AG20443 (cell line): ENCODE measurements at regions not wholly inside any gene's neighbourhood (a gene's known extent, or its start where the extent isn't known, plus 50 kb on each side); places are given as distances from the start of the nearest gene placed in this dataset.
"Not testable (repeated sequence)": the region's sequence is repeated elsewhere in the genome, so short reads cannot be mapped to it uniquely, and the experiment has no call there.

Source experiments
- DNase-seq: peaks from one replicate; pipeline ENCODE4 v3.0.0; 2012; ENCODE audit warnings: low spot score, mixed read lengths

- DNase-seq = no peak
Observed at GRCh38 chrX:39475372-39475771, 622.4 kb downstream of the BCOR start.

GRCh38 chrX:39476604-39477021, 621.1 kb downstream of the BCOR start:
- DNase-seq = peak; percentile 11

DNA sequence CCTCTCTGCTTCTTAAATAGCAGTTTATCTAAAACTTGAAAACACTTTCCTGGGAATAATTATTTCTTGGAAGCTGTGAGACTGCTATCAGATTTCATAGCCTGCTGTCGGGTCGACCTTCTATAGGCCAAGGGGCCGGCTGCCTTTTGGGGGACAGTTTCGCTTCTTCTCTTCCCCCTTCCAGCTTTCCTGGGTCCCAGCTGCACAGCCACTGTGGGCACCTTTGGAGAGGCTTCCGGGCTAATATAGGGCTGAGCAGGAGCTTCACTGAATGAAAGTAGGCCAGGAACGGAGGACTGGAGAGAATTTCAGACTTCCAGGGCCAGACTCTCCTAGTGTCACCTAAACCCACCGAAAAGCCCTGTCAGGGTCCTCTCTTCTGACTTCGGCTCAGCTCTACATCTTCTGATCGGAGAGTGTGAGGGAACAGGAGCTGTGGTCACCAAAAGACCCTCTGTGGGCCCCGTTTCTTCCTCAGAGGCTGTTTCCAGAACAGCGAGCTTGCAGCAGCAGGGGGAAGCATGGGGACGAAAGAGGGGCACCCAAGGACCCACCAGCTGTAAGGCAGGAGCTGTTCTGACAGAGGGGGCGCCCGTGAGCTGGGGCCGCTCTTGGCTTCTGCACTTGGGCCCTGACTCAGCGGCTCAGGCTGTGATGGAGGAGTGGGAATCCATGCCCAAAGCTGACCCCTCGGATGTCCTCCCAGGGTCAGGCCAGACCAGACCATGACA, 620.6 kb downstream of the BCOR start:
- DNase-seq = no peak

DNA sequence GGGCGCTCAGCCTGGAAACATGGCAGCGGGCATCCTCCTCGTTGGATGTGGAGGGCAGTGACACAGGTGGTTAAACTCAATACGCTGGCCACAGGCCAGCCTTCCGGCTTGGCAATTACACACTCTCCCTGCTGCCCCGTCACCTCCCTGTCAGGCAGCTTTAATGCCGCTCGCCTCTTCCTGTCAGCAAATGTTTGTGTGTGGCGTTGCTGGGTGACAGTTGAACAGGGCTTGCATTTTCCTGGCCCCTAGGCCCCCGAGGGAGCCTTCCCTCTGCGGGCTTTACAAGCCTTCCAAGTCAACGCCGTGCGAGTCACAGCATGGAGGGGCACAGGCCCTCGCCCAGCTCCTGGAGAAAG, 620.0 kb downstream of the BCOR start:
- DNase-seq = no peak

DNA sequence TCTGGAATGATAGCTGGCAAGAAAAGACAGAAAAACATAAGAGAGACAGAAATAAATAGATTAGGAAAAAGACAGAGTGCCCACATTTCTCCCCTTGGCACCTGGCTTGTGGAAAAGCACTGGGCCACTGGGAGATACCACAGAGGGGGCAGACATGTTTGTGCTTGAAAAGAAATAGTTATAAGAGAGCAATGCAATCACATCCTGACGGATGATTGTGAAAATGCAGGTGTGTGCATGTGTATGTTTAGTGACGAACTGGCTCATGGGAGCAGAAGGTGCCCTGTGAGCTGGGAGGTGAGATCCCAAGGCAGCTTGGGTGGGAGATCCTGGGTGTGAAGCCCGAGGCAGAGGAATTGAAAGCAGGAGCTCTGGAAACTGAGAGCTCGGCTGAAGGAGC, 617.9 kb downstream of the BCOR start:
- no peak for DNase-seq

GRCh38 chrX:39480963-39481362, 616.8 kb downstream of the BCOR start:
- DNase-seq = no peak

DNA sequence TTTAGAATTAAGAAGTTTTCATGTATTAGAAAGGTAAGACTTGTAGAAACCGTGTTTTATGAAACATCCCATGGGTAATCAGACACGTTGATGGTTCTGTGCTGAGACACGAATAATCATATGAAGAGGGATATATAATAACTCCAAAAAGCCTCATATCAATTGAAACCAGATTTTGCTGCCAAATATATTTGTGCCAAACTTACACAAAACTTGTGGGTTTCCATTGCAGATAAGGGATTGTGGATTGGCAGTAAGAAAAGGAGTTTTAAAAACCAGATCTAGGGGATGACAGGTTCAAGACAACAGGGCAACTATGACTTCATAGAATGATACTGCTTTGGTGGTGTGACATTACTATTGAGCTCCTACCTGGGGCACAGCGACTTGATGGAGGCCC, 616.1 kb downstream of the BCOR start:
- no peak for DNase-seq

GRCh38 chrX:39484159-39485068, 613.3 kb downstream of the BCOR start:
- DNase-seq = no peak

DNA sequence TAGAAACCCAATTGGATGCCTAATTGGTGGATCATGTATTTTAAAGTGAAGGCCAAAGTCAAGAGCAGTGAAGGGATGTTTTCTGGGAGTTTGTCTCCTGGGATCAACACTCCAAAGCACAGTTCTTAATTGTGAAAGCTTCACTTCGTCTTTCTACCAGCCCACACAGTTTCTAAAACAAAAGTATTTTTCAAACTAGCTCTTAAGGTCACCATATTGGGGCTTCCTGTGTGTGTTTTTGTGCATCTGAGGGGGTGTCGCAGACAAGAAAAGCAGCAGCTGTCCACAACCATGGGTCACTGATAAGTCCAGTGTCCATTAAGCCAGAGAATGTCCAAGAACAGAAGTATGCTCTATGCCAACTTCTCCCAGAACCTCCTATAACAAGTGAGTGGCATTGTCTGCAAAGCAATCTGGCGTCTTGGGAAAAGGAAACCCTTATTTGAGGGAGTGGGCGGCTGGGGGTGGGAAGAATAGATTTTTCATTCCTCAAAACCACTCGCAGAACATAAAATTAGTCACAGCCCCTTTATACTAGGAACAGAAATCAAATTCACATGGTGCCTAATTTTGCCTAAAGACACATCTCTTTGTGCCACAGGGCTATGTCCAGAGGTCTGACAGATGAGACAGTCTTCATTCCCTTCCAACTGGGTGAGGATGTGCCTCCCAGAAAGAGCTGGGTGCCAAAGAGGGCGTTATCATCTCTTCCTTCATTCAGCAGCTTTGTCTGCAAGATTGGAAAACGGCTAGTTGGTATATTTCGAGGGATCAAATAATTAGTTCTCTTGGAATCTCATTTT, 610.4 kb downstream of the BCOR start:
- no peak for DNase-seq

GRCh38 chrX:39487969-39488330, 609.8 kb downstream of the BCOR start:
- no peak for DNase-seq

- DNase-seq = no peak
Observed at GRCh38 chrX:39491548-39492297, 606.0 kb downstream of the BCOR start.

DNA sequence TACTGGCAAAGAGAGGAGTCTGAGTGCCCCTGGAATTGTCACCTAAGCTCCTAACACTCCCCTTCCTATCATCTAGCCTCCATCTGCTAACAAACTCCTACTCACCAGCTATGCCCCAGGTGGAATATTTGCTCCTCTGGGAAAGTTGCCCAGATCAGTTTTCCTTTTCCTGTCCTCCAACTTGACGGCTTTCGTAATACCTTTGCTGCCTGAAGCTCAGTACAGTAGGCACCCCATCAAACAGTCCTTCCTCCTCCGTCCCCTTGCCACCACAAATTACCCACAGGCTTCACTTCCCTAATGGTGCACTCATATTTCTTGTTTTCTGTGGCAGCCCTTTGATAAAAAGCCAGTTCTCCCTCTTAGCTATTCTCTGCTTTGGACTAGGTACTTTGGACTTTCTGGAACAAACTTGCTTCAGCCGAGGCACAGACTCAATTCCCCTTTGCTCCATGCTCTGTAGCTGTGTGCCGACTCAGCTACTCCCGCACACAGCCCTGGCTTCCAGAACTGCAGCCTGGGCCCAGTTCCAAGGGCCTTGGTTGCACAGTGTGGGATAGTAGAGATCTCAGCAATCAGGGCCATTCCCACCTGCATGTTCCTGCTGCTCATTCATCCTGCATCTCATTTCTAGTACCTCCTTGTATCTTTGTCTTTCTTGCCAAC, 605.1 kb downstream of the BCOR start:
- no peak for DNase-seq

DNA sequence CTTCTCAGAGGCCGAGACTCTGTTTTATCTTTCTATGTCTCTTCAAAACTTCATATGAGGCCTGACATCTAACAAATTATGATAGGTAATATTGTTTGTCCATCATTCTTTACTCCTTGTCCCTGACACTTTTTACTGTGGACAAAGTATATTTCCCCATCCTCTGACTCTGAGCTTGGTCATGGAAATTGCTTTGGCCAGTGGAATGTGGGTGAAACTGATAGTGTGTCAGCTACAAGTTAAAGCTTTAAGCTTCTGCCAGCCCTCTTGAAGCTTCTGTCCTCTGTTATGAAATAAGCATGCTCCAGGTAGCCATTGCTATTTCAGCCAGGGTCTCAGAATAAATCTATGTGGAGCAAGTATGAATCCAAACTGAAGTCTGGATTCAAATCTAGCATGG, 604.6 kb downstream of the BCOR start:
- DNase-seq = no peak

GRCh38 chrX:39497117-39497516, 600.6 kb downstream of the BCOR start:
- DNase-seq = not testable (repeated sequence)

- DNase-seq = no peak
Observed at GRCh38 chrX:39497702-39498265, 600.0 kb downstream of the BCOR start.

- peak; percentile 21 for DNase-seq
Observed at GRCh38 chrX:39499996-39500395, 597.8 kb downstream of the BCOR start.

- DNase-seq = no peak
Observed at GRCh38 chrX:39501822-39502221, 595.9 kb downstream of the BCOR start.

DNA sequence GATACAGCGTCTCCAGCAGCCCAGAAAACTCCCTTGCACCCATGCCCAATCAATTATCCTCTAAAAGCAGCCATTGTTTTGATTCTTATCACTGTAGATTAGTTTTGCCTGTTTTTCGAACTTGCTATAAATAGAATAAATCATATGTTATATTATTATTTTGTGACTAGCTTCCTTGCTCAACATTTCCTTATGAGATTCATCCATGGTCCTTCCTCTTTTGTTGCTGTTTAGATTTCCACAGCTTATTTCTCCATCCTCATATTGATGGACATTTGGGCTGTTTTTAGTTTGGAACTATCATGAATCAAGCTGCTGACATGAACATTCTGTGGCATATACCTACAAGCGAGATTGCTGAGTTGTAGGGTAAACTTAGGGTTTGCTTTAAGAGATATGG, 595.3 kb downstream of the BCOR start:
- DNase-seq = no peak

GRCh38 chrX:39504227-39504626, 593.5 kb downstream of the BCOR start:
- DNase-seq = no peak

DNA sequence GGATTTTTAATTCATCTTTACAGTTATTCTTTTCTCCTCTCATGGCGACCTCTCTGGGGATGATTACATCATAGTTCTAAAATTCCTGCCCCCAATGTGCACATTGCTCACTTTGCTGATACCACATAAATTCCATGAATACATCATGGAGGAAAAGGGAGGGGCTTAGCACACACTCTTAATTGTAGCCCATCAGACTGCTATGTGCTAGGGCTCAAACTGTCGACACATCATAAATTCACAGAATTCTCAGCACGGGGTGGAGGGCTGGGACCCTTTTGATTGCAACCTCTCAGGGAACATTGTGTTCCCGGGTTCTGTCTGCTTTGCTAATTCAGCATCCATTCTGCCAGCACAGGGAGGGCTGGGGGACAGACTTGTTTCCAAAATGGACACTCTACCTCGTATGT, 592.9 kb downstream of the BCOR start:
- no peak for DNase-seq

DNA sequence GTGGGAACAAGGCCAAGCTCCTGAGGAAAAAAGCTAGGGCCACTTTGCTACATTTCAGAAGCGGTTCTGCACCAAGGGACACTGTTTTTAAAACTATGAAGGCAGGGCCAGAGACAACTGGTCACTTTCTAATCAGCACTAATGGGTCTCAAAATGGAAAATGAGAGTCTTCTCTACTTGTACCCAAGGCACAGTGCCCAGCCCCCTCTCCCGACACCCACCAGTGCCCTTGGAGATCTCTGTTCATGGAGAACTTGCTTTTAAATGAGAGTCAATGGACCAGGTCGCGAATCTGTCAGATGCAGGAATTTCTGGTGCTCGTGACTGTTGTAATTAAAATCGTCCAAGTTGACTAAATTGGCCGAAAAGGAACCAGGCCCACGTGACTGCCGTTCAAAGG, 591.6 kb downstream of the BCOR start:
- DNase-seq = no peak
